Panc1 (cell line): ENCODE measurements at regions not wholly inside any gene's neighbourhood (a gene's known extent, or its start where the extent isn't known, plus 50 kb on each side); places are given as distances from the start of the nearest gene placed in this dataset.

Experiments used
- ATAC-seq: fragments of 200-7000 bp; cut with Tn5 transposase; 2 replicates; pipeline ENCODE4 v1.9.1; 2020; ENCODE audit warnings: mild to moderate bottlenecking, moderate library complexity
- BruUV-seq: library from RNA; stranded (reverse); fragments of 400-500 nt; replicated peaks from 2 replicates; lab custom pipeline; 2021; lab: Mats Ljungman, UMichigan
- CTCF ChIA-PET: fragments of 300-600 bp; sonication (Branson Sonifier 250); formaldehyde crosslinking; loops from one replicate; lab custom pipeline; 2022; ENCODE audit warnings: antibody characterized with exemption; lab: Charles Lee
- POLR2A ChIA-PET: fragments of 300-600 bp; sonication (Branson Sonifier 250); formaldehyde crosslinking; loops from one replicate; lab custom pipeline; 2022; ENCODE audit warnings: antibody characterized with exemption; lab: Charles Lee
- DNase-seq: peaks from one replicate; pipeline ENCODE4 v3.0.0-alpha.2; 2010; ENCODE audit warnings: low read depth, low spot score
- H3K27ac ChIP-seq: 2 replicates; pipeline ENCODE4 v1.5.1; 2011; ENCODE audit warnings: mild to moderate bottlenecking, low read length, inconsistent platforms
- H3K27me3 ChIP-seq: fragments of 200-500 bp; sonication (Bioruptor generic); 2 replicates; pipeline ENCODE4 v1.6.0; 2014; ENCODE audit warnings: low read length, inconsistent platforms; ENCODE audit not compliant: control insufficient read depth, insufficient read depth
- H3K36me3 ChIP-seq: fragments of 200-500 bp; sonication (Bioruptor generic); 2 replicates; pipeline ENCODE4 v1.5.1; 2014; ENCODE audit warnings: inconsistent platforms, mild to moderate bottlenecking, low read length, moderate library complexity; ENCODE audit not compliant: control insufficient read depth, insufficient read depth
- H3K4me1 ChIP-seq: 2 replicates; pipeline ENCODE4 v1.5.1; 2011; ENCODE audit warnings: inconsistent platforms, mild to moderate bottlenecking, low read length, moderate library complexity; ENCODE audit not compliant: control insufficient read depth, insufficient read depth
- H3K4me3 ChIP-seq, 2 experiments: 2 replicates each; pipeline ENCODE4 v1.5.1; 2011 to 2012; ENCODE audit warnings: low read depth in 2 of 2, low read length in 2 of 2, mild to moderate bottlenecking in 2 of 2, inconsistent platforms in 1 of 2, moderate library complexity in 1 of 2
- H3K9me3 ChIP-seq: fragments of 200-500 bp; sonication (Bioruptor generic); 2 replicates; pipeline ENCODE4 v1.5.1; 2014; ENCODE audit warnings: low read depth, mild to moderate bottlenecking, inconsistent platforms, low read length, moderate library complexity; ENCODE audit not compliant: control insufficient read depth, insufficient read depth
- POLR2AphosphoS5 ChIP-seq: IDR thresholded peaks from 2 replicates; pipeline ENCODE4 v1.6.1; 2012; ENCODE audit warnings: mild to moderate bottlenecking, low read depth, low read length, moderate library complexity
- SIN3A ChIP-seq: IDR thresholded peaks from 2 replicates; pipeline ENCODE4 v1.6.1; 2012; ENCODE audit warnings: low read depth, mild to moderate bottlenecking, low read length, moderate library complexity, borderline replicate concordance; ENCODE audit not compliant: insufficient read depth
- TCF7L2 ChIP-seq: IDR thresholded peaks from 2 replicates; pipeline ENCODE4 v1.6.1; 2011; ENCODE audit warnings: mild to moderate bottlenecking, low read depth, low read length, inconsistent platforms
- in situ Hi-C: cut with HindIII; loops from 2 replicates; pipeline ENCODE4 v1.10.0; 2016; ENCODE audit warnings: low sequenced_read_pairs, low pct_unique_long_range_greater_than_20kb
- intact Hi-C: fragments of 100-400 bp; cut with micrococcal nuclease; formaldehyde crosslinking; loops from one replicate; pipeline ENCODE4 v1.10.0; 2022; ENCODE audit not compliant: unreplicated experiment
- TF ChIP-seq, protein P1 (sequence below), 2 experiments: IDR thresholded peaks; 2 replicates each; pipeline ENCODE4 v1.6.1; 2011 to 2012; ENCODE audit warnings: low read depth in 2 of 2, control low read depth in 1 of 2, low read length in 1 of 2, mild to moderate bottlenecking in 1 of 2, moderate library complexity in 1 of 2; ENCODE audit not compliant: insufficient read depth in 1 of 2
- TF ChIP-seq, protein P2 (sequence below): fragments of 450-650 bp; IDR thresholded peaks from 2 replicates; pipeline ENCODE4 v1.5.1; 2017; ENCODE audit warnings: mild to moderate bottlenecking

DNA sequence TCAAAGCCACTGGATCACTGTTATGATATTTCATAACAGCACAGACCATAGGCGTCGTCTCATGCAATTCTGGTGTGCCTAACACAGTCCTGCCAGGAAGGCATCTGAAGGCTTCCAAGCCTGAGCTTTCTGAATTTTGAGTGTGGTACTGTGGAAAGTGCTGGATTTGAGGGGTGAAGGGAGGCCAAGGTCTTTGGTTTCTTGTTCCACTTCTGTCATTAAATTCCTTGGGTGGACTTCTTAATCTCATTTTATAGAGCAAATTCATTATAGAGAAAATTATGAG lies 441.3 kb upstream of the PIK3R1 start:
- ChIA-PET POLR2A (no interaction called here), CTCF (no interaction called here)
- in situ Hi-C loops (no loop called here), intact Hi-C loops (no loop called here)
- no peaks in the 10 kb centered on the region; the same call in 1 of the 2 replicates for H3K27me3 ChIP-seq
- TF ChIP-seq POLR2AphosphoS5, result no peak
- TF ChIP-seq TCF7L2, result no peak
- TF ChIP-seq, protein P1, sequence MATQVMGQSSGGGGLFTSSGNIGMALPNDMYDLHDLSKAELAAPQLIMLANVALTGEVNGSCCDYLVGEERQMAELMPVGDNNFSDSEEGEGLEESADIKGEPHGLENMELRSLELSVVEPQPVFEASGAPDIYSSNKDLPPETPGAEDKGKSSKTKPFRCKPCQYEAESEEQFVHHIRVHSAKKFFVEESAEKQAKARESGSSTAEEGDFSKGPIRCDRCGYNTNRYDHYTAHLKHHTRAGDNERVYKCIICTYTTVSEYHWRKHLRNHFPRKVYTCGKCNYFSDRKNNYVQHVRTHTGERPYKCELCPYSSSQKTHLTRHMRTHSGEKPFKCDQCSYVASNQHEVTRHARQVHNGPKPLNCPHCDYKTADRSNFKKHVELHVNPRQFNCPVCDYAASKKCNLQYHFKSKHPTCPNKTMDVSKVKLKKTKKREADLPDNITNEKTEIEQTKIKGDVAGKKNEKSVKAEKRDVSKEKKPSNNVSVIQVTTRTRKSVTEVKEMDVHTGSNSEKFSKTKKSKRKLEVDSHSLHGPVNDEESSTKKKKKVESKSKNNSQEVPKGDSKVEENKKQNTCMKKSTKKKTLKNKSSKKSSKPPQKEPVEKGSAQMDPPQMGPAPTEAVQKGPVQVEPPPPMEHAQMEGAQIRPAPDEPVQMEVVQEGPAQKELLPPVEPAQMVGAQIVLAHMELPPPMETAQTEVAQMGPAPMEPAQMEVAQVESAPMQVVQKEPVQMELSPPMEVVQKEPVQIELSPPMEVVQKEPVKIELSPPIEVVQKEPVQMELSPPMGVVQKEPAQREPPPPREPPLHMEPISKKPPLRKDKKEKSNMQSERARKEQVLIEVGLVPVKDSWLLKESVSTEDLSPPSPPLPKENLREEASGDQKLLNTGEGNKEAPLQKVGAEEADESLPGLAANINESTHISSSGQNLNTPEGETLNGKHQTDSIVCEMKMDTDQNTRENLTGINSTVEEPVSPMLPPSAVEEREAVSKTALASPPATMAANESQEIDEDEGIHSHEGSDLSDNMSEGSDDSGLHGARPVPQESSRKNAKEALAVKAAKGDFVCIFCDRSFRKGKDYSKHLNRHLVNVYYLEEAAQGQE (IDR thresholded peaks at IDR 0.05; ENCODE audit: insufficient read depth in 1 of 2, low read depth in 2 of 2, low read length in 1 of 2), result no peak
- TF ChIP-seq, protein P2, sequence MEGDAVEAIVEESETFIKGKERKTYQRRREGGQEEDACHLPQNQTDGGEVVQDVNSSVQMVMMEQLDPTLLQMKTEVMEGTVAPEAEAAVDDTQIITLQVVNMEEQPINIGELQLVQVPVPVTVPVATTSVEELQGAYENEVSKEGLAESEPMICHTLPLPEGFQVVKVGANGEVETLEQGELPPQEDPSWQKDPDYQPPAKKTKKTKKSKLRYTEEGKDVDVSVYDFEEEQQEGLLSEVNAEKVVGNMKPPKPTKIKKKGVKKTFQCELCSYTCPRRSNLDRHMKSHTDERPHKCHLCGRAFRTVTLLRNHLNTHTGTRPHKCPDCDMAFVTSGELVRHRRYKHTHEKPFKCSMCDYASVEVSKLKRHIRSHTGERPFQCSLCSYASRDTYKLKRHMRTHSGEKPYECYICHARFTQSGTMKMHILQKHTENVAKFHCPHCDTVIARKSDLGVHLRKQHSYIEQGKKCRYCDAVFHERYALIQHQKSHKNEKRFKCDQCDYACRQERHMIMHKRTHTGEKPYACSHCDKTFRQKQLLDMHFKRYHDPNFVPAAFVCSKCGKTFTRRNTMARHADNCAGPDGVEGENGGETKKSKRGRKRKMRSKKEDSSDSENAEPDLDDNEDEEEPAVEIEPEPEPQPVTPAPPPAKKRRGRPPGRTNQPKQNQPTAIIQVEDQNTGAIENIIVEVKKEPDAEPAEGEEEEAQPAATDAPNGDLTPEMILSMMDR, result no peak
- TF ChIP-seq SIN3A, result no peak
- H3K36me3 ChIP-seq, result no peaks in the 10 kb centered on the region
- no peak for ATAC-seq
- no peak overlapping the region for H3K4me3 ChIP-seq
- H3K9me3 ChIP-seq, result no peaks in the 10 kb centered on the region
- BruUV-seq, result no TSS peak
- no peak for DNase-seq
- H3K27ac ChIP-seq, result no peak overlapping the region
- no peaks in the 10 kb centered on the region for H3K4me1 ChIP-seq

DNA sequence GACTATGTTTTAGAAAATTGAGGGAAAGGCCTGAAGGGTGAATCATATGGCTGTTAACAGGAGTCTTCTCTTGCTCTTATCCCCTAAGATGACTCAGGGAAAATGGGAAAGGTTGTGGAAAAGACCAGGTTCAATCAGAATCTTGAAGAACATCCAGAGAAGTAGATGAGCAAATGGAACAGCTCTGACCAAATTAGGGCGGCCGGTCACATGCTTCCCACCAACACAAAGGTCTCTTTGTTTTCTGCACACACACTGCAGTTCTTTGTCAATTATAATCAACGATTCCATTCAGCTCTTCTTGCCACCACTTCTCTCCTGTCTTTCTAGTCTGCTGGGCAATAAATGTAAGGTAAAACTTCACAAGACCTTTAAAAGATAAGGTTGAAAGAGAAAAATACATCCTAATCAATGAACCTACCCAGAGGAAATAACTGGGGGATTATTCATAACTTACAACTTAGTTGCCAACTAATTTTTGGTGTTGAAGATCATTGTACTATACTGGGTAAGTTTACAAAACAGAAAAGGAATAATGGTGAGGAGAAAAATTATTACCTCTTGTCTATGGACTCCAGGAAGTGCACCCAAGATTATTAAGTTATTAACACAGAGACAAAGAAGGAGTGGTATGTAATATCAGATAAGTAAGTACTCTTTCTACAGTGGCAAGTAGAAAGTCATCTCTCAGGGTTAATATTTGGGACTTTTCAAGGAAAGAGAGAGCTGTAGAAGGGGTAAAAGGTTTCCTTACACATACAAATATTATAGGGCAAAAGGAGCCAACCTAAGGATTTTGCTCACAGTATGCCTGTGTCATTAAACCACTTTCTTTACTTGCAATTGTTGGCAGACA lies 441.9 kb upstream of the PIK3R1 start:
- intact Hi-C loops (no loop called here), in situ Hi-C loops (no loop called here)
- TF ChIP-seq, protein P1 (IDR thresholded peaks at IDR 0.05; ENCODE audit: insufficient read depth in 1 of 2, low read depth in 2 of 2, low read length in 1 of 2), result no peak
- TF ChIP-seq POLR2AphosphoS5 (no peak), TCF7L2 (no peak), SIN3A (no peak)
- TF ChIP-seq, protein P2, result no peak
- no peak for ATAC-seq
- no peak overlapping the region for H3K4me3 ChIP-seq
- H3K27me3 ChIP-seq, result no peaks in the 10 kb centered on the region; the same call in 1 of the 2 replicates
- H3K9me3 ChIP-seq, result no peaks in the 10 kb centered on the region
- H3K4me1 ChIP-seq, result no peaks in the 10 kb centered on the region
- H3K36me3 ChIP-seq, result no peaks in the 10 kb centered on the region
- CTCF ChIA-PET, result no interaction called here
- DNase-seq, result no peak
- no TSS peak for BruUV-seq
- no peak overlapping the region for H3K27ac ChIP-seq
- POLR2A ChIA-PET, result no interaction called here
